ENCODE measurements at regions not wholly inside any gene's neighbourhood (a gene's known extent, or its start where the extent isn't known, plus 50 kb on each side); places are given as distances from the start of the nearest gene placed in this dataset.

DNA sequence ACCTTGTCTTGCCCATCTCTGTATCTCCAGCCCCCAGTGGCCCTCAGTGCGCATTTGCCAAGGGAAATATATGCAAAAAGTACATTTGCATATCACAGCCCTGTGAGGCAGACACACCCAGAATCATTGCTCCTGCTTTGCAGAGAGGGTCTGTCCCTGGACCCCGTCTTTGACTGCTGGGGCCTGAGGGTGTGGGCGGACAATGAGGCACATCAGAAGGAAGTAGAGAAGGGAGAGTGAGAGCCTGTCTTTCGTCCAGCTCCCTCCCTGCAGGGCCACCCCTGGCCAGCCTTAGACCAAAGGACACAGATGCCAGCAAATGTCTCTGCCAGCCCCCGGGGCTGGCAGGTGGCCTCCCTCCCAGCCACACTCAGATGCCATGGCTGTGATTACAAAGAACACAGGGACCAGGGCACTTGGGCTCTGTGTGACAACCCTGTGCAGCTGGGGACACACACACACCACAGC is 516.2 kb upstream of the MYT1L start:
- TF ChIP-seq CTCF (conservative IDR thresholded peaks at IDR 0.05 in 1 of 2, IDR thresholded peaks at IDR 0.05 in 1 of 2; ENCODE audit: low read depth in 1 of 2, low read length in 2 of 2) (no peak), EZH2 (IDR thresholded peaks at IDR 0.05; ENCODE audit: low read length, missing control alignments) (no peak)

Data from fibroblast of lung (primary cell).